Uterus (tissue), 3 donors: ENCODE measurements at regions not wholly inside any gene's neighbourhood (a gene's known extent, or its start where the extent isn't known, plus 50 kb on each side); places are given as distances from the start of the nearest gene placed in this dataset.

Experiments used
- DNase-seq, 2 donors: peaks; one replicate each; pipeline ENCODE4 v3.0.0-alpha.2; 2019 to 2020
- H3K27ac ChIP-seq, 2 donors: fragments of 200-600 bp; sonication (generic); 1 replicate in 1 of 2; 2 replicates in 1 of 2; pipeline ENCODE4 v1.5.1; 2016 to 2018
- H3K27me3 ChIP-seq, 2 donors: fragments of 200-600 bp; sonication (generic); one replicate each; pipeline ENCODE4 v1.5.1; 2018 to 2019; ENCODE audit warnings: control low read depth in 1 of 2
- H3K36me3 ChIP-seq, 2 donors: fragments of 200-600 bp; sonication (generic); one replicate each; pipeline ENCODE4 v1.5.1; 2019; ENCODE audit warnings: control low read depth in 1 of 2
- H3K4me1 ChIP-seq, 2 donors: fragments of 200-600 bp; sonication (generic); one replicate each; pipeline ENCODE4 v1.5.1; 2018 to 2019; ENCODE audit warnings: control low read depth in 1 of 2
- H3K4me3 ChIP-seq, 2 donors: fragments of 200-600 bp; sonication (generic); 1 replicate in 1 of 2; 2 replicates in 1 of 2; pipeline ENCODE4 v1.5.1; 2018 to 2019; ENCODE audit warnings: mild to moderate bottlenecking in 1 of 2
- H3K9me3 ChIP-seq, 2 donors: fragments of 200-600 bp; sonication (generic); one replicate each; pipeline ENCODE4 v1.5.1; 2019; ENCODE audit warnings: control low read depth in 1 of 2
- POLR2A ChIP-seq, 2 donors: fragments of 450-650 bp; IDR thresholded peaks; one replicate each; pipeline ENCODE4 v1.6.1; 2016; ENCODE audit warnings: antibody characterized with exemption in 2 of 2, mild to moderate bottlenecking in 1 of 2, moderate library complexity in 1 of 2
- intact Hi-C: fragments of 100-400 bp; cut with DNase I; formaldehyde crosslinking; loops from one replicate; pipeline ENCODE4 v1.15.1; 2023; ENCODE audit warnings: low total_unique reads
- TF ChIP-seq, protein P1 (sequence below), 4 experiments: fragments of 200-600 bp in 2 of 4; fragments of 450-650 bp in 2 of 4; sonication (generic) in 2 of 4; IDR thresholded peaks; one replicate each; pipeline ENCODE4 v1.5.1; 2016 to 2019; ENCODE audit warnings: antibody characterized with exemption in 4 of 4, mild to moderate bottlenecking in 2 of 4, moderate library complexity in 1 of 4
- donor health status: DM: yes; HTN: yes; CAD: no.

DNA sequence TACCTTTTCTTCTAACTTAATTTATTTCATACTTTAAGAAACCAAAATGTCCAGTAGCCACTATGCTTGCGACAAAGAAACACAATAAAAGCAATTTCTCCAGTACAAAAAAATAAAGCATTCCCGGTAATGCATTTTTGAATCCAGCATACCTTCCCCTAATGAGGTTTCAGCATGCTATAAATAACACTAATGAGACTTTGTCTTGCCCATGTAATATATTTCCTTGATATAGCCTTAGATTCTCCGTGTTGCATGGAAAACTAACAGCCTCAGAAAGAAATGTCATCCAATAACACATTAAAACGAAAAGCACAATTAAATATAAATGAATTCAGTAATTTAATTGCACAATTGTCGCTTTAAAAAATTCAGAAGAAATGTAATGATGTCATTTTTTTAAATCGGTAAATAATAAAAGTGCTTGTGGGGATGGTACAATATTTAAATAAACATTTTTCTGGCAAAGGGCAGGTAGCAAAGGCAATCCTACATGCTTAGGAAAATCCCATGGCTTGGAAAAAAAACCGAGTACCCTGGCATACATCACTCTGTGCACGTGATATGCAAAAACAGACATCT is 225.2 kb upstream of the PPARGC1A start:
- intact Hi-C loops = no loop called here
- no peak for TF ChIP-seq POLR2A (IDR thresholded peaks at IDR 0.05)
- TF ChIP-seq, protein P1, sequence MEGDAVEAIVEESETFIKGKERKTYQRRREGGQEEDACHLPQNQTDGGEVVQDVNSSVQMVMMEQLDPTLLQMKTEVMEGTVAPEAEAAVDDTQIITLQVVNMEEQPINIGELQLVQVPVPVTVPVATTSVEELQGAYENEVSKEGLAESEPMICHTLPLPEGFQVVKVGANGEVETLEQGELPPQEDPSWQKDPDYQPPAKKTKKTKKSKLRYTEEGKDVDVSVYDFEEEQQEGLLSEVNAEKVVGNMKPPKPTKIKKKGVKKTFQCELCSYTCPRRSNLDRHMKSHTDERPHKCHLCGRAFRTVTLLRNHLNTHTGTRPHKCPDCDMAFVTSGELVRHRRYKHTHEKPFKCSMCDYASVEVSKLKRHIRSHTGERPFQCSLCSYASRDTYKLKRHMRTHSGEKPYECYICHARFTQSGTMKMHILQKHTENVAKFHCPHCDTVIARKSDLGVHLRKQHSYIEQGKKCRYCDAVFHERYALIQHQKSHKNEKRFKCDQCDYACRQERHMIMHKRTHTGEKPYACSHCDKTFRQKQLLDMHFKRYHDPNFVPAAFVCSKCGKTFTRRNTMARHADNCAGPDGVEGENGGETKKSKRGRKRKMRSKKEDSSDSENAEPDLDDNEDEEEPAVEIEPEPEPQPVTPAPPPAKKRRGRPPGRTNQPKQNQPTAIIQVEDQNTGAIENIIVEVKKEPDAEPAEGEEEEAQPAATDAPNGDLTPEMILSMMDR (IDR thresholded peaks at IDR 0.05) = no peak
- no peaks in the 10 kb centered on the region for H3K27me3 ChIP-seq
- H3K36me3 ChIP-seq = no peaks in the 10 kb centered on the region
- no peaks in the 10 kb centered on the region for H3K4me1 ChIP-seq
- no peak overlapping the region for H3K27ac ChIP-seq
- no peaks in the 10 kb centered on the region for H3K9me3 ChIP-seq
- no peak overlapping the region for H3K4me3 ChIP-seq
- no peak for DNase-seq

- H3K27me3 ChIP-seq = no peaks in the 10 kb centered on the region
- intact Hi-C loops = no loop called here
Observed at GRCh38 chr4:24114444-24114843, 224.6 kb upstream of the PPARGC1A start.

GRCh38 chr4:24112466-24112865 is 222.6 kb upstream of the PPARGC1A start:
- intact Hi-C loops = no loop called here
- Histone ChIP-seq H3K27ac (no peak overlapping the region), H3K4me1 (no peaks in the 10 kb centered on the region), H3K9me3 (no peaks in the 10 kb centered on the region), H3K36me3 (no peaks in the 10 kb centered on the region), H3K27me3 (no peaks in the 10 kb centered on the region), H3K4me3 (no peak overlapping the region)
- TF ChIP-seq, protein P1 (IDR thresholded peaks at IDR 0.05) = no peak
- TF ChIP-seq POLR2A (IDR thresholded peaks at IDR 0.05) = no peak
- no peak for DNase-seq

More at GRCh38 chr4:24114444-24114843, 224.6 kb upstream of the PPARGC1A start:
- Histone ChIP-seq H3K36me3 (no peaks in the 10 kb centered on the region), H3K4me1 (no peaks in the 10 kb centered on the region), H3K27ac (no peak overlapping the region), H3K9me3 (no peaks in the 10 kb centered on the region), H3K4me3 (no peak overlapping the region)
- no peak for TF ChIP-seq POLR2A (IDR thresholded peaks at IDR 0.05)
- TF ChIP-seq, protein P1 (IDR thresholded peaks at IDR 0.05) = no peak
- no peak for DNase-seq

- intact Hi-C loops = no loop called here
- H3K27me3 ChIP-seq = no peaks in the 10 kb centered on the region
- no peaks in the 10 kb centered on the region for H3K9me3 ChIP-seq
- TF ChIP-seq POLR2A (IDR thresholded peaks at IDR 0.05) = no peak
- TF ChIP-seq, protein P1 (IDR thresholded peaks at IDR 0.05) = no peak
- DNase-seq = no peak
- H3K27ac ChIP-seq = no peak overlapping the region
- no peaks in the 10 kb centered on the region for H3K36me3 ChIP-seq
- H3K4me3 ChIP-seq = no peak overlapping the region
- H3K4me1 ChIP-seq = no peaks in the 10 kb centered on the region
Observed at GRCh38 chr4:24108567-24108966, 218.7 kb upstream of the PPARGC1A start.

- intact Hi-C loops = no loop called here
- H3K36me3 ChIP-seq = no peaks in the 10 kb centered on the region
- H3K4me3 ChIP-seq = no peak overlapping the region
- no peak overlapping the region for H3K27ac ChIP-seq
- H3K4me1 ChIP-seq = no peaks in the 10 kb centered on the region
- TF ChIP-seq POLR2A (IDR thresholded peaks at IDR 0.05) = no peak
- TF ChIP-seq, protein P1 (IDR thresholded peaks at IDR 0.05) = no peak
- H3K27me3 ChIP-seq = no peaks in the 10 kb centered on the region
- no peaks in the 10 kb centered on the region for H3K9me3 ChIP-seq
- peak in 1 of 2 donors; percentile 14 for DNase-seq
Observed at GRCh38 chr4:24105327-24106038, 215.6 kb upstream of the PPARGC1A start.
